ENCODE measurements at regions not wholly inside any gene's neighbourhood (a gene's known extent, or its start where the extent isn't known, plus 50 kb on each side); places are given as distances from the start of the nearest gene placed in this dataset.
"Not testable (repeated sequence)": the region's sequence is repeated elsewhere in the genome, so short reads cannot be mapped to it uniquely, and the experiment has no call there.

GRCh38 chr4:153106736-153107135, 97.5 kb upstream of the TRIM2 start:
- H3K4me2 ChIP-seq (ENCODE audit: low read length); H2BK120ac ChIP-seq (ENCODE audit: insufficient read depth, low read length, poor library complexity); H3K79me1 ChIP-seq (ENCODE audit: low read length); H3K36me3 ChIP-seq (ENCODE audit: control insufficient read depth in 1 of 2, insufficient read depth in 2 of 2, low read length in 2 of 2); H3K4me1 ChIP-seq (ENCODE audit: control insufficient read depth in 1 of 2, insufficient read depth in 2 of 2, low read length in 2 of 2); H4K8ac ChIP-seq (ENCODE audit: low read depth, low read length); H2AFZ ChIP-seq (ENCODE audit: insufficient read depth, low read length, poor library complexity); H3K14ac ChIP-seq (ENCODE audit: low read length); H3K4me3 ChIP-seq (ENCODE audit: low read depth, low read length); H3K79me2 ChIP-seq (ENCODE audit: control insufficient read depth, insufficient read depth, low read length, poor library complexity); H4K12ac ChIP-seq (ENCODE audit: low read depth, low read length); H3K23ac ChIP-seq (ENCODE audit: low read length); H3K9me3 ChIP-seq (ENCODE audit: insufficient read depth, low read depth, low read length); H3K4ac ChIP-seq (ENCODE audit: low read depth, low read length); H2BK12ac ChIP-seq (ENCODE audit: low read length); H4K91ac ChIP-seq (ENCODE audit: low read depth, low read length); H3K27me3 ChIP-seq (ENCODE audit: insufficient read depth, low read length); DNase-seq; H2BK5ac ChIP-seq (ENCODE audit: low read depth, low read length, poor library complexity); H2AK5ac ChIP-seq (ENCODE audit: low read length); H3K18ac ChIP-seq (ENCODE audit: low read length); H3K9ac ChIP-seq (ENCODE audit: low read length); H3K27ac ChIP-seq (ENCODE audit: low read depth, low read length): not testable (repeated sequence)
- WGBS (ENCODE audit: extremely low coverage, insufficient coverage, insufficient read length) = no CpG with 5 or more reads among the region's 2 CpGs

GRCh38 chr4:153107246-153107645, 97.0 kb upstream of the TRIM2 start:
- no peak for DNase-seq
- Histone ChIP-seq H2AK5ac (ENCODE audit: low read length) (no peak overlapping the region), H3K27me3 (ENCODE audit: insufficient read depth, low read length) (no peaks in the 10 kb centered on the region), H3K9ac (ENCODE audit: low read length) (no peak overlapping the region), H3K14ac (ENCODE audit: low read length) (no peak overlapping the region), H3K79me1 (ENCODE audit: low read length) (no peaks in the 10 kb centered on the region), H3K9me3 (ENCODE audit: insufficient read depth, low read depth, low read length) (no peaks in the 10 kb centered on the region), H4K91ac (ENCODE audit: low read depth, low read length) (no peak overlapping the region), H4K8ac (ENCODE audit: low read depth, low read length) (no peak overlapping the region), H3K23ac (ENCODE audit: low read length) (no peak overlapping the region), H2BK12ac (ENCODE audit: low read length) (no peak overlapping the region), H3K36me3 (ENCODE audit: control insufficient read depth in 1 of 2, insufficient read depth in 2 of 2, low read length in 2 of 2) (no peaks in the 10 kb centered on the region), H2BK120ac (ENCODE audit: insufficient read depth, low read length, poor library complexity) (no peak overlapping the region), H3K18ac (ENCODE audit: low read length) (no peak overlapping the region), H3K4me2 (ENCODE audit: low read length) (no peak overlapping the region), H3K27ac (ENCODE audit: low read depth, low read length) (no peak overlapping the region), H3K79me2 (ENCODE audit: control insufficient read depth, insufficient read depth, low read length, poor library complexity) (no peaks in the 10 kb centered on the region), H4K12ac (ENCODE audit: low read depth, low read length) (no peak overlapping the region), H3K4me1 (ENCODE audit: control insufficient read depth in 1 of 2, insufficient read depth in 2 of 2, low read length in 2 of 2) (no peaks in the 10 kb centered on the region), H3K4me3 (ENCODE audit: low read depth, low read length) (no peak overlapping the region), H2BK5ac (ENCODE audit: low read depth, low read length, poor library complexity) (no peak overlapping the region), H2AFZ (ENCODE audit: insufficient read depth, low read length, poor library complexity) (no peak overlapping the region), H3K4ac (ENCODE audit: low read depth, low read length) (no peak overlapping the region)
- WGBS (ENCODE audit: extremely low coverage, insufficient coverage, insufficient read length) = no CpG with 5 or more reads among the region's 8 CpGs

- Histone ChIP-seq H3K4me3 (ENCODE audit: low read depth, low read length) (no peak overlapping the region), H3K27ac (ENCODE audit: low read depth, low read length) (no peak overlapping the region), H3K79me2 (ENCODE audit: control insufficient read depth, insufficient read depth, low read length, poor library complexity) (no peaks in the 10 kb centered on the region), H4K91ac (ENCODE audit: low read depth, low read length) (no peak overlapping the region), H2AK5ac (ENCODE audit: low read length) (no peak overlapping the region), H4K8ac (ENCODE audit: low read depth, low read length) (no peak overlapping the region), H3K27me3 (ENCODE audit: insufficient read depth, low read length) (no peaks in the 10 kb centered on the region), H3K4ac (ENCODE audit: low read depth, low read length) (no peak overlapping the region), H3K36me3 (ENCODE audit: control insufficient read depth in 1 of 2, insufficient read depth in 2 of 2, low read length in 2 of 2) (no peaks in the 10 kb centered on the region), H2BK5ac (ENCODE audit: low read depth, low read length, poor library complexity) (no peak overlapping the region), H3K79me1 (ENCODE audit: low read length) (no peaks in the 10 kb centered on the region), H3K9me3 (ENCODE audit: insufficient read depth, low read depth, low read length) (no peaks in the 10 kb centered on the region), H2BK12ac (ENCODE audit: low read length) (no peak overlapping the region), H3K4me2 (ENCODE audit: low read length) (no peak overlapping the region), H4K12ac (ENCODE audit: low read depth, low read length) (no peak overlapping the region), H2AFZ (ENCODE audit: insufficient read depth, low read length, poor library complexity) (no peak overlapping the region), H3K14ac (ENCODE audit: low read length) (no peak overlapping the region), H2BK120ac (ENCODE audit: insufficient read depth, low read length, poor library complexity) (no peak overlapping the region), H3K4me1 (ENCODE audit: control insufficient read depth in 1 of 2, insufficient read depth in 2 of 2, low read length in 2 of 2) (no peaks in the 10 kb centered on the region), H3K18ac (ENCODE audit: low read length) (no peak overlapping the region), H3K9ac (ENCODE audit: low read length) (no peak overlapping the region), H3K23ac (ENCODE audit: low read length) (no peak overlapping the region)
- no CpG with 5 or more reads among the region's 3 CpGs for WGBS (ENCODE audit: extremely low coverage, insufficient coverage, insufficient read length)
- DNase-seq = no peak
These were observed 94.9 kb upstream of the TRIM2 start for GRCh38 chr4:153109296-153109849.

GRCh38 chr4:153110739-153111138, 93.5 kb upstream of the TRIM2 start:
- Histone ChIP-seq H2AK5ac (ENCODE audit: low read length) (no peak overlapping the region), H3K27me3 (ENCODE audit: insufficient read depth, low read length) (no peaks in the 10 kb centered on the region), H3K9ac (ENCODE audit: low read length) (no peak overlapping the region), H3K23ac (ENCODE audit: low read length) (no peak overlapping the region), H4K91ac (ENCODE audit: low read depth, low read length) (no peak overlapping the region), H2BK120ac (ENCODE audit: insufficient read depth, low read length, poor library complexity) (no peak overlapping the region), H3K27ac (ENCODE audit: low read depth, low read length) (no peak overlapping the region), H4K12ac (ENCODE audit: low read depth, low read length) (no peak overlapping the region), H3K4me3 (ENCODE audit: low read depth, low read length) (no peak overlapping the region), H3K79me1 (ENCODE audit: low read length) (no peaks in the 10 kb centered on the region), H2BK12ac (ENCODE audit: low read length) (no peak overlapping the region), H3K79me2 (ENCODE audit: control insufficient read depth, insufficient read depth, low read length, poor library complexity) (no peaks in the 10 kb centered on the region), H3K18ac (ENCODE audit: low read length) (no peak overlapping the region), H4K8ac (ENCODE audit: low read depth, low read length) (no peak overlapping the region), H3K14ac (ENCODE audit: low read length) (no peak overlapping the region), H3K9me3 (ENCODE audit: insufficient read depth, low read depth, low read length) (no peaks in the 10 kb centered on the region), H3K4ac (ENCODE audit: low read depth, low read length) (no peak overlapping the region), H3K4me1 (ENCODE audit: control insufficient read depth in 1 of 2, insufficient read depth in 2 of 2, low read length in 2 of 2) (no peaks in the 10 kb centered on the region), H2AFZ (ENCODE audit: insufficient read depth, low read length, poor library complexity) (no peak overlapping the region), H3K36me3 (ENCODE audit: control insufficient read depth in 1 of 2, insufficient read depth in 2 of 2, low read length in 2 of 2) (no peaks in the 10 kb centered on the region), H2BK5ac (ENCODE audit: low read depth, low read length, poor library complexity) (no peak overlapping the region), H3K4me2 (ENCODE audit: low read length) (no peak overlapping the region)
- peak; percentile 31 to 54 for DNase-seq
- no CpG with 5 or more reads among the region's 6 CpGs for WGBS (ENCODE audit: extremely low coverage, insufficient coverage, insufficient read length)
